GM21528 (cell line): ENCODE measurements at regions not wholly inside any gene's neighbourhood (a gene's known extent, or its start where the extent isn't known, plus 50 kb on each side); places are given as distances from the start of the nearest gene placed in this dataset.
"Not testable (repeated sequence)": the region's sequence is repeated elsewhere in the genome, so short reads cannot be mapped to it uniquely, and the experiment has no call there.

ENCODE experiments used
- ATAC-seq: cut with Tn5 transposase; IDR thresholded peaks from one replicate; pipeline ENCODE4 v1.9.1; 2021; ENCODE audit warnings: mild to moderate bottlenecking, moderate library complexity; ENCODE audit not compliant: unreplicated experiment, low FRiP score

- no peak for ATAC-seq
These were observed 249.0 kb downstream of the CYRIA start for GRCh38 chr2:16416651-16417050.

GRCh38 chr2:16415861-16416260 lies 249.8 kb downstream of the CYRIA start:
- ATAC-seq, result not testable (repeated sequence)

- ATAC-seq, result no peak
These were observed 251.7 kb downstream of the CYRIA start for GRCh38 chr2:16413947-16414346.

- no peak for ATAC-seq
These were observed 252.3 kb downstream of the CYRIA start for GRCh38 chr2:16413285-16413684.

GRCh38 chr2:16412321-16413030 lies 253.2 kb downstream of the CYRIA start:
- no peak for ATAC-seq

- ATAC-seq, result no peak
These were observed 253.8 kb downstream of the CYRIA start for GRCh38 chr2:16411788-16412187.

GRCh38 chr2:16409849-16410248 lies 255.8 kb downstream of the CYRIA start:
- no peak for ATAC-seq

- ATAC-seq, result no peak
These were observed 256.6 kb downstream of the CYRIA start for GRCh38 chr2:16409006-16409390.

GRCh38 chr2:16408331-16409005 lies 257.2 kb downstream of the CYRIA start:
- ATAC-seq, result no peak

GRCh38 chr2:16407358-16407757 lies 258.3 kb downstream of the CYRIA start:
- no peak for ATAC-seq

GRCh38 chr2:16406496-16407289 lies 258.9 kb downstream of the CYRIA start:
- ATAC-seq, result no peak

- ATAC-seq, result no peak
These were observed 260.1 kb downstream of the CYRIA start for GRCh38 chr2:16405551-16405950.

GRCh38 chr2:16404551-16405300 lies 260.9 kb downstream of the CYRIA start:
- no peak for ATAC-seq

- no peak for ATAC-seq
These were observed 261.5 kb downstream of the CYRIA start for GRCh38 chr2:16404146-16404545.

GRCh38 chr2:16402891-16403290 lies 262.7 kb downstream of the CYRIA start:
- ATAC-seq, result no peak

- no peak for ATAC-seq
These were observed 263.8 kb downstream of the CYRIA start for GRCh38 chr2:16401761-16402300.

- ATAC-seq, result no peak
These were observed 265.5 kb downstream of the CYRIA start for GRCh38 chr2:16400127-16400623.

- ATAC-seq, result no peak
These were observed 267.1 kb downstream of the CYRIA start for GRCh38 chr2:16398486-16399043.

GRCh38 chr2:16397681-16398475 lies 267.8 kb downstream of the CYRIA start:
- ATAC-seq, result no peak
